Natural killer cell treated with Interleukin-12 subunit alpha and Interleukin-12 subunit beta and Interleukin-15 and Interleukin-18, amount 100 ng/mL, for 72 hours (primary cell): ENCODE measurements at regions not wholly inside any gene's neighbourhood (a gene's known extent, or its start where the extent isn't known, plus 50 kb on each side); places are given as distances from the start of the nearest gene placed in this dataset.
"Not testable (repeated sequence)": the region's sequence is repeated elsewhere in the genome, so short reads cannot be mapped to it uniquely, and the experiment has no call there.

Experiments used
- ATAC-seq, 2 donors: fragments of 150-1000 bp; cut with Tn5 transposase in 1 of 2; sonication (Bioruptor Pico), chemical (Tn5 transposase) in 1 of 2; 2 replicates each; pipeline ENCODE4 v1.10.0; 2021
- DNase-seq: peaks from one replicate; pipeline ENCODE4 v3.0.0; 2022; ENCODE audit warnings: low spot score
- H3K27ac Mint-ChIP-seq, 2 donors: 1 replicate in 1 of 2; 2 replicates in 1 of 2; pipeline ENCODE4 v1.8.0; 2022; ENCODE audit warnings: mixed read lengths in 2 of 2, mild to moderate bottlenecking in 1 of 2, moderate library complexity in 1 of 2
- H3K27me3 Mint-ChIP-seq, 2 donors: 1 replicate in 1 of 2; 2 replicates in 1 of 2; pipeline ENCODE4 v1.8.0; 2022; ENCODE audit warnings: mixed read lengths in 2 of 2
- H3K36me3 Mint-ChIP-seq: one replicate; pipeline ENCODE4 v1.8.0; 2022; ENCODE audit warnings: mixed read lengths
- H3K4me1 Mint-ChIP-seq, 2 donors: 1 replicate in 1 of 2; 2 replicates in 1 of 2; pipeline ENCODE4 v1.8.0; 2022; ENCODE audit warnings: low read depth in 2 of 2, mixed read lengths in 2 of 2, mild to moderate bottlenecking in 1 of 2
- H3K4me3 Mint-ChIP-seq: one replicate; pipeline ENCODE4 v1.8.0; 2022; ENCODE audit warnings: mixed read lengths
- H3K9me3 Mint-ChIP-seq: 2 replicates; pipeline ENCODE4 v1.8.0; 2022; ENCODE audit warnings: mixed read lengths

GRCh38 chr9:41321277-41321676, 132.2 kb upstream of the ZNG1F start:
- H3K4me3 Mint-ChIP-seq, H3K27me3 Mint-ChIP-seq, ATAC-seq, H3K27ac Mint-ChIP-seq, H3K9me3 Mint-ChIP-seq, DNase-seq, H3K4me1 Mint-ChIP-seq, H3K36me3 Mint-ChIP-seq: not testable (repeated sequence)

- peaks cover 7 to 16% of the 10 kb centered on the region in 2 donors for H3K27me3 Mint-ChIP-seq
- ATAC-seq, H3K36me3 Mint-ChIP-seq, H3K4me3 Mint-ChIP-seq, H3K27ac Mint-ChIP-seq, H3K9me3 Mint-ChIP-seq, DNase-seq, H3K4me1 Mint-ChIP-seq: not testable (repeated sequence)
Observed at GRCh38 chr9:41308953-41309352, 119.8 kb upstream of the ZNG1F start.

- H3K4me1 Mint-ChIP-seq, H3K27me3 Mint-ChIP-seq, H3K36me3 Mint-ChIP-seq, DNase-seq, H3K9me3 Mint-ChIP-seq, H3K4me3 Mint-ChIP-seq, ATAC-seq, H3K27ac Mint-ChIP-seq: not testable (repeated sequence)
Observed at GRCh38 chr9:41285744-41286143, 96.6 kb upstream of the ZNG1F start.

- peak; percentile 59 to 61 for ATAC-seq
- H3K9me3 Mint-ChIP-seq, H3K27ac Mint-ChIP-seq, H3K4me1 Mint-ChIP-seq, H3K27me3 Mint-ChIP-seq, DNase-seq, H3K4me3 Mint-ChIP-seq, H3K36me3 Mint-ChIP-seq: not testable (repeated sequence)
Observed at GRCh38 chr9:41280299-41281238, 91.5 kb upstream of the ZNG1F start.

GRCh38 chr9:41279437-41279836, 90.3 kb upstream of the ZNG1F start:
- peak; percentile 20 to 49 for ATAC-seq
- H3K27me3 Mint-ChIP-seq, H3K36me3 Mint-ChIP-seq, DNase-seq, H3K27ac Mint-ChIP-seq, H3K4me1 Mint-ChIP-seq, H3K9me3 Mint-ChIP-seq, H3K4me3 Mint-ChIP-seq: not testable (repeated sequence)

- peak in 1 of 2 donors; percentile 6 for ATAC-seq
- H3K9me3 Mint-ChIP-seq, H3K36me3 Mint-ChIP-seq, H3K27me3 Mint-ChIP-seq, H3K4me1 Mint-ChIP-seq, H3K4me3 Mint-ChIP-seq, H3K27ac Mint-ChIP-seq, DNase-seq: not testable (repeated sequence)
Observed at GRCh38 chr9:41279033-41279432, 89.9 kb upstream of the ZNG1F start.

- H3K27ac Mint-ChIP-seq, H3K36me3 Mint-ChIP-seq, H3K4me1 Mint-ChIP-seq, H3K27me3 Mint-ChIP-seq, H3K9me3 Mint-ChIP-seq: not testable (repeated sequence)
- H3K4me3 Mint-ChIP-seq = peak overlapping the region; percentile 34
- ATAC-seq = peak; percentile 100
- DNase-seq = peak; percentile 83
Observed at GRCh38 chr9:41273549-41274267, 84.6 kb upstream of the ZNG1F start.

- peak in 1 of 2 donors; percentile 37 for ATAC-seq
- not testable (repeated sequence) for H3K27ac Mint-ChIP-seq, H3K4me3 Mint-ChIP-seq, H3K4me1 Mint-ChIP-seq, H3K36me3 Mint-ChIP-seq, DNase-seq, H3K9me3 Mint-ChIP-seq, H3K27me3 Mint-ChIP-seq
Observed at GRCh38 chr9:41272879-41273548, 83.9 kb upstream of the ZNG1F start.

GRCh38 chr9:41270992-41271391, 81.9 kb upstream of the ZNG1F start:
- DNase-seq, H3K9me3 Mint-ChIP-seq, H3K27ac Mint-ChIP-seq, H3K27me3 Mint-ChIP-seq, H3K4me1 Mint-ChIP-seq, ATAC-seq, H3K4me3 Mint-ChIP-seq, H3K36me3 Mint-ChIP-seq: not testable (repeated sequence)

- not testable (repeated sequence) for H3K36me3 Mint-ChIP-seq, DNase-seq, H3K27me3 Mint-ChIP-seq, H3K27ac Mint-ChIP-seq, H3K4me1 Mint-ChIP-seq, H3K4me3 Mint-ChIP-seq, ATAC-seq, H3K9me3 Mint-ChIP-seq
Observed at GRCh38 chr9:41269471-41269870, 80.4 kb upstream of the ZNG1F start.

GRCh38 chr9:41269054-41269453, 79.9 kb upstream of the ZNG1F start:
- H3K27ac Mint-ChIP-seq, H3K27me3 Mint-ChIP-seq, H3K36me3 Mint-ChIP-seq, ATAC-seq, H3K9me3 Mint-ChIP-seq, H3K4me1 Mint-ChIP-seq, H3K4me3 Mint-ChIP-seq: not testable (repeated sequence)
- peak; percentile 64 for DNase-seq

GRCh38 chr9:41266602-41267001, 77.5 kb upstream of the ZNG1F start:
- H3K27me3 Mint-ChIP-seq, DNase-seq, ATAC-seq, H3K4me3 Mint-ChIP-seq, H3K36me3 Mint-ChIP-seq, H3K4me1 Mint-ChIP-seq, H3K9me3 Mint-ChIP-seq, H3K27ac Mint-ChIP-seq: not testable (repeated sequence)

GRCh38 chr9:41266000-41266399, 76.9 kb upstream of the ZNG1F start:
- H3K27me3 Mint-ChIP-seq, H3K36me3 Mint-ChIP-seq, H3K4me1 Mint-ChIP-seq, DNase-seq, H3K27ac Mint-ChIP-seq, H3K9me3 Mint-ChIP-seq, H3K4me3 Mint-ChIP-seq: not testable (repeated sequence)
- ATAC-seq = peak; percentile 15 to 60

- not testable (repeated sequence) for H3K4me1 Mint-ChIP-seq, DNase-seq, ATAC-seq, H3K27me3 Mint-ChIP-seq, H3K4me3 Mint-ChIP-seq, H3K36me3 Mint-ChIP-seq, H3K27ac Mint-ChIP-seq
- peaks cover 15% of the 10 kb centered on the region for H3K9me3 Mint-ChIP-seq
Observed at GRCh38 chr9:41251973-41252372, 62.9 kb upstream of the ZNG1F start.
